K562 (cell line): ENCODE measurements at regions not wholly inside any gene's neighbourhood (a gene's known extent, or its start where the extent isn't known, plus 50 kb on each side); places are given as distances from the start of the nearest gene placed in this dataset.
A peak's percentile ranks its signal among the peaks of the same experiment; 100 is the strongest.

Experiments used
- ATF3 ChIP-seq, 2 experiments: fragments of 450-650 bp in 1 of 2; sonication (generic) in 1 of 2; formaldehyde crosslinking in 1 of 2; IDR thresholded peaks in 1 of 2; conservative IDR thresholded peaks in 1 of 2; 2 replicates each; pipeline versions ENCODE4 v1.6.1 to v1.8.1; 2016 to 2023; ENCODE audit warnings: mild to moderate bottlenecking in 2 of 2, moderate library complexity in 2 of 2, inconsistent platforms in 1 of 2, missing genetic modification reagents in 1 of 2
- ATF7 ChIP-seq: fragments of 450-650 bp; IDR thresholded peaks from 2 replicates; pipeline ENCODE4 v1.7.1; 2014; ENCODE audit warnings: mild to moderate bottlenecking, moderate library complexity
- CEBPB ChIP-seq: fragments of 450-650 bp; IDR thresholded peaks from 2 replicates; pipeline ENCODE4 v1.6.1; 2016; ENCODE audit warnings: missing genetic modification characterization, missing compliant biosample characterization
- EGR1 ChIP-seq: fragments of 450-650 bp; conservative IDR thresholded peaks from 2 replicates; pipeline ENCODE4 v1.6.1; 2017; ENCODE audit warnings: mild to moderate bottlenecking
- EHMT2 ChIP-seq: fragments of 450-650 bp; IDR thresholded peaks from 2 replicates; pipeline ENCODE4 v1.6.1; 2018; ENCODE audit warnings: antibody characterized with exemption
- ESRRB ChIP-seq: fragments of 250-450 bp; sonication (Bioruptor Pico); IDR thresholded peaks from 2 replicates; pipeline ENCODE4 v1.5.0; 2020; ENCODE audit warnings: mild to moderate bottlenecking, moderate library complexity, borderline replicate concordance
- FOSL1 ChIP-seq: fragments of 200-800 bp; sonication (Bioruptor generic); conservative IDR thresholded peaks from 2 replicates; pipeline ENCODE4 v1.6.1; 2016; ENCODE audit warnings: missing genetic modification characterization, missing compliant biosample characterization
- HMG20A ChIP-seq: fragments of 450-650 bp; formaldehyde crosslinking; conservative IDR thresholded peaks from 2 replicates; pipeline ENCODE4 v1.4.0; 2020; ENCODE audit warnings: mild to moderate bottlenecking, mixed read lengths
- KLF13 ChIP-seq: fragments of 450-650 bp; IDR thresholded peaks from 2 replicates; pipeline ENCODE4 v1.6.1; 2016; ENCODE audit warnings: missing genetic modification characterization, low read depth, mild to moderate bottlenecking, missing compliant biosample characterization, moderate library complexity, borderline replicate concordance
- NFATC3 ChIP-seq: fragments of 450-650 bp; IDR thresholded peaks from 2 replicates; pipeline ENCODE4 v1.6.1; 2017; ENCODE audit warnings: mild to moderate bottlenecking
- SP1 ChIP-seq: sonication (generic); formaldehyde crosslinking; IDR thresholded peaks from 2 replicates; pipeline ENCODE4 v1.8.1; 2022; ENCODE audit warnings: mild to moderate bottlenecking, missing genetic modification reagents
- TFAP4 ChIP-seq: sonication (generic); formaldehyde crosslinking; IDR thresholded peaks from 2 replicates; pipeline ENCODE4 v1.8.0; 2022; ENCODE audit warnings: missing genetic modification reagents, mild to moderate bottlenecking, moderate library complexity, borderline replicate concordance
- ZNF3 ChIP-seq: fragments of 250-450 bp; sonication (Bioruptor Pico); IDR thresholded peaks from 2 replicates; pipeline ENCODE4 v1.5.0; 2021; ENCODE audit warnings: mild to moderate bottlenecking, moderate library complexity

DNA sequence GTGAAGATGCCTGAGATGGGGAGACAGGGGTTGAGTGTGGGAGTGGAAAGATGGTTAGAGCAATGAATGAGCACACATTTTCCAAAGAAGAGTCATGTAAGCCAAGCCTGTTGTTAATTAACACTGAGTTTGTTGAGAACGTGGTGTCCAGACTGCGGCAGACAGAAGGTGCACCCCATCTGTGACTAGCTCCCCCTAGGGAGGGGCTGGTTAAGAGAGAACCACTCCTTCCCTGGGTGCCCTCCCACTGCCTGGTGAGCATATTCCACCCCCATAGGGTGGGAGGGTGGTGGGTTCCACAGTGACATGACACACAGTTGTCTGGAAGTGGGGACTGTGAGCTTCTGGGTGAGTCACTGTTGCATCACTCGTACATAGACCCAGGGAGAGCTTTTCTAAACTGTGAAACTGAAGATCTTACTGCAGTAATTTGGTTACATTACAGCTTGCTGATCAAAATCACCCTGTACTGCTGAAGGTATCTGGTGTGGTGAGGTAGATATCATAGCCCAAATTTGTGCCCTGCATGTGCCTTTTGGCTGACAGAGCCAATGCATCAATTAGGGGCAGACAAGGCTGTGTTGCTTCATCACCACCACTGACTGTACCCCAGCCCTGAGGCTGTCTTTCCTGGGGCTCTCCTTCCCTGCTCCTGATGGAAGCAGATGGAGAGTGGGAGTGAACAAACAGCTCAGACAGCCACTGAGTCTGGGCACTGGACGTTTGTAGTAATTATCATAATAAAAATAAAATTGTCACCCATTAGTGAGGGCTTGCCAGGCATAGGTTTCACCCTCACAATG lies 150.9 kb downstream of the EMP1 start (continued):
- peak; percentile 77 for TF ChIP-seq ATF3 (IDR thresholded peaks at IDR 0.05)
- TF ChIP-seq ATF3 (CRISPR knock-in tag; conservative IDR thresholded peaks at IDR 0.05): no peak
- peak; percentile 57 for TF ChIP-seq FOSL1 (tag)
- TF ChIP-seq NFATC3: no peak
- peak; percentile 77 for TF ChIP-seq EGR1
- no peak for TF ChIP-seq KLF13 (tag)
- no peak for TF ChIP-seq ZNF3 (CRISPR knock-in tag)
- no peak for TF ChIP-seq EHMT2
- TF ChIP-seq TFAP4 (CRISPR knock-in tag): no peak
- no peak for TF ChIP-seq HMG20A (CRISPR knock-in tag)
- no peak for TF ChIP-seq SP1 (CRISPR knock-in tag)
- no peak for TF ChIP-seq ESRRB (CRISPR knock-in tag)
- no peak for TF ChIP-seq ATF7
- TF ChIP-seq CEBPB (tag): no peak
